IPS DF 6.9 (cell line): ENCODE measurements at regions not wholly inside any gene's neighbourhood (a gene's known extent, or its start where the extent isn't known, plus 50 kb on each side); places are given as distances from the start of the nearest gene placed in this dataset.

Source experiments
- DNase-seq: peaks from one replicate; pipeline ENCODE4 v3.0.0-alpha.2; 2013; ENCODE audit warnings: low read depth, low spot score
- H3K27ac ChIP-seq: one replicate; pipeline ENCODE4 v1.5.1; 2013; ENCODE audit warnings: low read length, control low read depth
- H3K27me3 ChIP-seq: 2 replicates; pipeline ENCODE4 v1.6.1; 2013; ENCODE audit warnings: mild to moderate bottlenecking, low read length; ENCODE audit not compliant: control insufficient read depth, insufficient read depth
- H3K36me3 ChIP-seq: 2 replicates; pipeline ENCODE4 v1.6.1; 2013; ENCODE audit warnings: low read length; ENCODE audit not compliant: control insufficient read depth, insufficient read depth
- H3K4me1 ChIP-seq: 2 replicates; pipeline ENCODE4 v1.6.1; 2013; ENCODE audit warnings: low read length; ENCODE audit not compliant: control insufficient read depth, insufficient read depth
- H3K4me3 ChIP-seq: 2 replicates; pipeline ENCODE4 v1.5.1; 2013; ENCODE audit warnings: mild to moderate bottlenecking, low read length
- H3K9me3 ChIP-seq: 2 replicates; pipeline ENCODE4 v1.6.1; 2013; ENCODE audit warnings: low read length, inconsistent platforms; ENCODE audit not compliant: control insufficient read depth, insufficient read depth
- WGBS: extraction: QIAGEN DNeasy Blood & Tissue Kit; methylation state at CpG from one replicate; pipeline ENCODE4 v1.1.7; 2013; ENCODE audit warnings: mixed read lengths, missing lambda C conversion rate; ENCODE audit not compliant: insufficient read length, insufficient coverage; 5-methylcytosine and 5-hydroxymethylcytosine counted together

GRCh38 chr13:67306742-67307141 lies 76.6 kb upstream of the PCDH9 start:
- Histone ChIP-seq H3K27me3 (no peaks in the 10 kb centered on the region), H3K9me3 (no peaks in the 10 kb centered on the region), H3K36me3 (no peaks in the 10 kb centered on the region), H3K27ac (no peak overlapping the region), H3K4me3 (no peak overlapping the region), H3K4me1 (no peaks in the 10 kb centered on the region)
- DNase-seq: no peak
- WGBS: no CpG with 5 or more reads among the region's 1 CpG

GRCh38 chr13:67303661-67304333 lies 73.7 kb upstream of the PCDH9 start:
- H3K36me3 ChIP-seq: no peaks in the 10 kb centered on the region
- no peak for DNase-seq
- no peak overlapping the region for H3K4me3 ChIP-seq
- no peaks in the 10 kb centered on the region for H3K9me3 ChIP-seq
- no peak overlapping the region for H3K27ac ChIP-seq
- no peaks in the 10 kb centered on the region for H3K27me3 ChIP-seq
- WGBS: 100% methylated on average over 1 of the region's 6 CpGs
- no peaks in the 10 kb centered on the region for H3K4me1 ChIP-seq

GRCh38 chr13:67299751-67300150 lies 69.6 kb upstream of the PCDH9 start:
- Histone ChIP-seq H3K27ac (no peak overlapping the region), H3K27me3 (no peaks in the 10 kb centered on the region), H3K9me3 (no peaks in the 10 kb centered on the region), H3K4me1 (no peaks in the 10 kb centered on the region), H3K36me3 (no peaks in the 10 kb centered on the region), H3K4me3 (no peak overlapping the region)
- no CpG with 5 or more reads among the region's 3 CpGs for WGBS
- DNase-seq: no peak

GRCh38 chr13:67299072-67299635 lies 69.0 kb upstream of the PCDH9 start:
- H3K27ac ChIP-seq: no peak overlapping the region
- no peaks in the 10 kb centered on the region for H3K27me3 ChIP-seq
- no CpG with 5 or more reads among the region's 1 CpG for WGBS
- no peaks in the 10 kb centered on the region for H3K4me1 ChIP-seq
- no peak overlapping the region for H3K4me3 ChIP-seq
- H3K36me3 ChIP-seq: no peaks in the 10 kb centered on the region
- no peak for DNase-seq
- H3K9me3 ChIP-seq: no peaks in the 10 kb centered on the region

GRCh38 chr13:67298297-67298696 lies 68.2 kb upstream of the PCDH9 start:
- H3K9me3 ChIP-seq: no peaks in the 10 kb centered on the region
- no peak overlapping the region for H3K27ac ChIP-seq
- DNase-seq: no peak
- no peaks in the 10 kb centered on the region for H3K27me3 ChIP-seq
- no peaks in the 10 kb centered on the region for H3K36me3 ChIP-seq
- no peak overlapping the region for H3K4me3 ChIP-seq
- no peaks in the 10 kb centered on the region for H3K4me1 ChIP-seq

- no peaks in the 10 kb centered on the region for H3K27me3 ChIP-seq
- H3K27ac ChIP-seq: no peak overlapping the region
- WGBS: no CpG with 5 or more reads among the region's 2 CpGs
- DNase-seq: no peak
- no peaks in the 10 kb centered on the region for H3K36me3 ChIP-seq
- no peak overlapping the region for H3K4me3 ChIP-seq
- H3K4me1 ChIP-seq: no peaks in the 10 kb centered on the region
- no peaks in the 10 kb centered on the region for H3K9me3 ChIP-seq
These were observed 66.4 kb upstream of the PCDH9 start for GRCh38 chr13:67296511-67296910.

GRCh38 chr13:67292886-67293285 lies 62.8 kb upstream of the PCDH9 start:
- Histone ChIP-seq H3K9me3 (no peaks in the 10 kb centered on the region), H3K36me3 (no peaks in the 10 kb centered on the region), H3K4me1 (no peaks in the 10 kb centered on the region), H3K27me3 (no peaks in the 10 kb centered on the region), H3K27ac (no peak overlapping the region), H3K4me3 (no peak overlapping the region)
- DNase-seq: no peak
- no CpG with 5 or more reads among the region's 1 CpG for WGBS

GRCh38 chr13:67285611-67286010 lies 55.5 kb upstream of the PCDH9 start:
- H3K9me3 ChIP-seq: no peaks in the 10 kb centered on the region
- WGBS: no CpG with 5 or more reads among the region's 1 CpG
- DNase-seq: no peak
- no peak overlapping the region for H3K4me3 ChIP-seq
- H3K36me3 ChIP-seq: no peaks in the 10 kb centered on the region
- H3K27ac ChIP-seq: no peak overlapping the region
- no peaks in the 10 kb centered on the region for H3K27me3 ChIP-seq
- H3K4me1 ChIP-seq: no peaks in the 10 kb centered on the region

- Histone ChIP-seq H3K9me3 (no peaks in the 10 kb centered on the region), H3K4me3 (no peak overlapping the region), H3K27me3 (no peaks in the 10 kb centered on the region), H3K4me1 (no peaks in the 10 kb centered on the region), H3K36me3 (no peaks in the 10 kb centered on the region), H3K27ac (no peak overlapping the region)
- DNase-seq: no peak
- no CpG with 5 or more reads among the region's 2 CpGs for WGBS
These were observed 53.5 kb upstream of the PCDH9 start for GRCh38 chr13:67283637-67284036.

- no peak overlapping the region for H3K4me3 ChIP-seq
- no CpG with 5 or more reads among the region's 2 CpGs for WGBS
- H3K9me3 ChIP-seq: no peaks in the 10 kb centered on the region
- no peak for DNase-seq
- no peaks in the 10 kb centered on the region for H3K4me1 ChIP-seq
- H3K27me3 ChIP-seq: no peaks in the 10 kb centered on the region
- no peak overlapping the region for H3K27ac ChIP-seq
- H3K36me3 ChIP-seq: no peaks in the 10 kb centered on the region
These were observed 51.3 kb upstream of the PCDH9 start for GRCh38 chr13:67281466-67281865.
